Fibroblast of mammary gland (primary cell): ENCODE measurements at regions not wholly inside any gene's neighbourhood (a gene's known extent, or its start where the extent isn't known, plus 50 kb on each side); places are given as distances from the start of the nearest gene placed in this dataset.

Experiments used
- DNase-seq: peaks from one replicate; pipeline ENCODE4 v3.0.0-alpha.2; 2010; ENCODE audit warnings: low read depth
- H3K4me3 ChIP-seq: 2 replicates; pipeline ENCODE4 v1.5.1; 2011; ENCODE audit warnings: low read depth, mild to moderate bottlenecking, low read length, moderate library complexity; ENCODE audit not compliant: control insufficient read depth
- TF ChIP-seq, protein P1 (sequence below): conservative IDR thresholded peaks from 2 replicates; pipeline ENCODE4 v1.5.1; 2011; ENCODE audit warnings: low read depth, low read length, inconsistent platforms; ENCODE audit not compliant: control insufficient read depth, insufficient read depth

- no peak for DNase-seq
- TF ChIP-seq, protein P1, sequence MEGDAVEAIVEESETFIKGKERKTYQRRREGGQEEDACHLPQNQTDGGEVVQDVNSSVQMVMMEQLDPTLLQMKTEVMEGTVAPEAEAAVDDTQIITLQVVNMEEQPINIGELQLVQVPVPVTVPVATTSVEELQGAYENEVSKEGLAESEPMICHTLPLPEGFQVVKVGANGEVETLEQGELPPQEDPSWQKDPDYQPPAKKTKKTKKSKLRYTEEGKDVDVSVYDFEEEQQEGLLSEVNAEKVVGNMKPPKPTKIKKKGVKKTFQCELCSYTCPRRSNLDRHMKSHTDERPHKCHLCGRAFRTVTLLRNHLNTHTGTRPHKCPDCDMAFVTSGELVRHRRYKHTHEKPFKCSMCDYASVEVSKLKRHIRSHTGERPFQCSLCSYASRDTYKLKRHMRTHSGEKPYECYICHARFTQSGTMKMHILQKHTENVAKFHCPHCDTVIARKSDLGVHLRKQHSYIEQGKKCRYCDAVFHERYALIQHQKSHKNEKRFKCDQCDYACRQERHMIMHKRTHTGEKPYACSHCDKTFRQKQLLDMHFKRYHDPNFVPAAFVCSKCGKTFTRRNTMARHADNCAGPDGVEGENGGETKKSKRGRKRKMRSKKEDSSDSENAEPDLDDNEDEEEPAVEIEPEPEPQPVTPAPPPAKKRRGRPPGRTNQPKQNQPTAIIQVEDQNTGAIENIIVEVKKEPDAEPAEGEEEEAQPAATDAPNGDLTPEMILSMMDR, result no peak
Measured at GRCh38 chr3:28080716-28081115, 160.7 kb upstream of the CMC1 start.

GRCh38 chr3:28081533-28081947, 159.9 kb upstream of the CMC1 start:
- no peak overlapping the region for H3K4me3 ChIP-seq
- no peak for DNase-seq
- TF ChIP-seq, protein P1, result no peak

More at GRCh38 chr3:28080716-28081115, 160.7 kb upstream of the CMC1 start:
- H3K4me3 ChIP-seq, result no peak overlapping the region

GRCh38 chr3:28087591-28087990, 153.8 kb upstream of the CMC1 start:
- H3K4me3 ChIP-seq, result no peak overlapping the region
- TF ChIP-seq, protein P1, result no peak
- DNase-seq, result no peak

DNA sequence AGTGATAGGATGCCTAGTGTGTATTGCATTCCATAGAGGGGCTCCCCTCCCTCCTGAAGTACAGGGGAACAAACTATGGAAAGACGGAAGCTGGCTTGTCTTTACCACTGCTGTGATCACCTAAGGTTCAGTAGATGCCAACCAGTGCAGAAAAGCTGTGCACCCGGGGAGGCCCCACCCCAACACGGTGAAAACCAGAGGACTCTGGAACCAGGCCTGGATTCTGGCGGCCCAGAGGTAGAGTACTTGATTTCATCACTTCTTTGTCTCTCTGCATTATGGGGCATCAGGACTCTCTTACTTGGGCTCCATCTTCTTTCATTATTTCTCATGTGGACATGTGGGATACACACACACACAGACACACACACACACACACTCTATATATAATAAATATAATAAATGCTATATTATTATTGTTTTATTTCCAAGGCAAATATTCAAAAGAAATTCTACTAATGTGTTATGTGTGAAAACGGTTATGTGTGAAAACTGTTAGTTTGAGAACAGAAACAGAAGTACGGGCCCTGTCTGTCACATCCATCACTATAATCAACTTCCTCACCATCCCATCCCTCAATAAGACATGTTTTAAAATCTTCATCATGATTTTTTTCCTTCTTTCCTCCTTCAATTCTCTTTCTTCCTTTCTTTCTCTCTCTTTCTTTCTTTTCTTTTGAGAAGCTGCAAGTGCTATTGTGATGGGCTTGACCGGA, 152.4 kb upstream of the CMC1 start:
- no peak for DNase-seq
- TF ChIP-seq, protein P1, result no peak
- H3K4me3 ChIP-seq, result no peak overlapping the region

GRCh38 chr3:28089527-28089897, 151.9 kb upstream of the CMC1 start:
- H3K4me3 ChIP-seq, result no peak overlapping the region
- TF ChIP-seq, protein P1, result no peak
- DNase-seq, result no peak

DNA sequence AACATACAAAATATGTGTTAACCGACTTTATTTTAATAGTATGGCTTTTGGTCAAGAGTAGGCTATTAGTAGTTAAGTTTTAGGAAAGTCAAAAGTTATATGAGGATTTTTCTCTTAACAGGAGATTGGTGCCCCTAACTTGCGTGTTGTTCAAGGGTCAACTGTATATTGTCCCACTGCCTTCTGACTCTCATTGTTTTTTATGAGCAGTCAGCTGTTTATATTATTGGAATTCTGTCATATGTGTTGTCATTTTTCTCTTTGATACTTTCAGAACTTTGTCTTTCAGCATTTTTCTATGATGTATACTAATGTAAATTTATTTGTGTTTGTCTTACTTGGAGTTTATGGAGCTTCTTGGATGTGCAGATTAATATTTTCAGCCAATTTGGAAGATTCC, 142.1 kb upstream of the CMC1 start:
- no peak overlapping the region for H3K4me3 ChIP-seq
- TF ChIP-seq, protein P1, result no peak
- DNase-seq, result no peak
